ENCODE measurements at regions not wholly inside any gene's neighbourhood (a gene's known extent, or its start where the extent isn't known, plus 50 kb on each side); places are given as distances from the start of the nearest gene placed in this dataset.

- Histone ChIP-seq H3K9ac (ENCODE audit: extremely low read depth, insufficient read length, low read length) (no peak overlapping the region), H3K14ac (ENCODE audit: insufficient read depth, low read length) (no peak overlapping the region), H2BK12ac (ENCODE audit: insufficient read length, low read depth, low read length) (no peak overlapping the region), H4K8ac (replicated peaks; ENCODE audit: insufficient read length, low read depth, low read length) (no peak overlapping the region), H3K27me3 (ENCODE audit: insufficient read depth, low read length) (no peaks in the 10 kb centered on the region), H2BK120ac (ENCODE audit: low read depth, low read length, poor library complexity, severe bottlenecking) (no peak overlapping the region), H4K91ac (ENCODE audit: insufficient read length, low read depth, low read length) (no peak overlapping the region), H2BK20ac (ENCODE audit: low read depth, low read length, poor library complexity, severe bottlenecking) (no peak overlapping the region), H3K23me2 (ENCODE audit: insufficient read length, low read depth, low read length, poor library complexity, severe bottlenecking) (no peaks in the 10 kb centered on the region), H3K4me1 (ENCODE audit: insufficient read depth, low read length) (no peaks in the 10 kb centered on the region; the same call in 1 of the 2 replicates), H3K27ac (ENCODE audit: insufficient read length, low read depth, low read length) (no peak overlapping the region), H2AK5ac (ENCODE audit: insufficient read length, low read length) (no peak overlapping the region), H2BK15ac (ENCODE audit: low read depth, low read length) (no peak overlapping the region), H2BK5ac (ENCODE audit: insufficient read length, low read length) (no peak overlapping the region), H3K4ac (ENCODE audit: low read depth, low read length) (no peak overlapping the region), H4K20me1 (ENCODE audit: control insufficient read depth, insufficient read depth, insufficient read length) (no peaks in the 10 kb centered on the region), H2AFZ (ENCODE audit: low read length) (no peak overlapping the region), H3K4me2 (ENCODE audit: insufficient read depth, insufficient read length, low read length) (no peak overlapping the region), H4K5ac (ENCODE audit: insufficient read length, low read depth, low read length) (no peak overlapping the region), H3K18ac (ENCODE audit: insufficient read length, low read depth, low read length) (no peak overlapping the region), H3K56ac (ENCODE audit: insufficient read length, low read depth, low read length) (no peak overlapping the region), H3K9me3 (ENCODE audit: control insufficient read depth, low read depth, low read length) (no peaks in the 10 kb centered on the region), H3K23ac (ENCODE audit: insufficient read length, low read depth, low read length) (no peak overlapping the region), H3T11ph (ENCODE audit: low read length) (no peak overlapping the region), H3K79me1 (ENCODE audit: insufficient read depth, low read depth, low read length, poor library complexity, severe bottlenecking) (no peaks in the 10 kb centered on the region), H3K79me2 (ENCODE audit: insufficient read depth, low read length) (no peaks in the 10 kb centered on the region)
- Mint-ChIP-seq H3K4me1 (peaks cover 11 to 16% of the 10 kb centered on the region in 2 experiments), H3K27me3 (ENCODE audit: low read depth) (no peaks in the 10 kb centered on the region; the same call in 1 of the 2 replicates), H3K9me3 (no peaks in the 10 kb centered on the region), H3K27ac (peak overlapping the region in 1 of 3 experiments; percentile 24; a peak in 1 of 7 replicates), H3K4me3 (no peak overlapping the region), H3K36me3 (ENCODE audit: insufficient read depth in 1 of 3, low read depth in 3 of 3) (no peaks in the 10 kb centered on the region)
- TF ChIP-seq, protein P1, sequence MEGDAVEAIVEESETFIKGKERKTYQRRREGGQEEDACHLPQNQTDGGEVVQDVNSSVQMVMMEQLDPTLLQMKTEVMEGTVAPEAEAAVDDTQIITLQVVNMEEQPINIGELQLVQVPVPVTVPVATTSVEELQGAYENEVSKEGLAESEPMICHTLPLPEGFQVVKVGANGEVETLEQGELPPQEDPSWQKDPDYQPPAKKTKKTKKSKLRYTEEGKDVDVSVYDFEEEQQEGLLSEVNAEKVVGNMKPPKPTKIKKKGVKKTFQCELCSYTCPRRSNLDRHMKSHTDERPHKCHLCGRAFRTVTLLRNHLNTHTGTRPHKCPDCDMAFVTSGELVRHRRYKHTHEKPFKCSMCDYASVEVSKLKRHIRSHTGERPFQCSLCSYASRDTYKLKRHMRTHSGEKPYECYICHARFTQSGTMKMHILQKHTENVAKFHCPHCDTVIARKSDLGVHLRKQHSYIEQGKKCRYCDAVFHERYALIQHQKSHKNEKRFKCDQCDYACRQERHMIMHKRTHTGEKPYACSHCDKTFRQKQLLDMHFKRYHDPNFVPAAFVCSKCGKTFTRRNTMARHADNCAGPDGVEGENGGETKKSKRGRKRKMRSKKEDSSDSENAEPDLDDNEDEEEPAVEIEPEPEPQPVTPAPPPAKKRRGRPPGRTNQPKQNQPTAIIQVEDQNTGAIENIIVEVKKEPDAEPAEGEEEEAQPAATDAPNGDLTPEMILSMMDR (conservative IDR thresholded peaks at IDR 0.05), result no peak
- peak; percentile 58 for DNase-seq
- WGBS (ENCODE audit: extremely low coverage, insufficient read length, low lambda C conversion rate), result no CpG with 5 or more reads among the region's 1 CpG
Measured at GRCh38 chr2:199624958-199625357, 167.2 kb upstream of the SATB2 start.

Data from H9 (cell line).